HCT116 (cell line): ENCODE measurements at regions not wholly inside any gene's neighbourhood (a gene's known extent, or its start where the extent isn't known, plus 50 kb on each side); places are given as distances from the start of the nearest gene placed in this dataset.

ENCODE experiments used
- ATF3 ChIP-seq: IDR thresholded peaks from 2 replicates; pipeline ENCODE4 v1.6.1; 2012
- CEBPB ChIP-seq: IDR thresholded peaks from 2 replicates; pipeline ENCODE4 v1.6.1; 2012; ENCODE audit warnings: low read depth
- CTCF ChIP-seq, 3 experiments: fragments of 200-600 bp in 1 of 3; sonication (generic) in 1 of 3; IDR thresholded peaks in 2 of 3; conservative IDR thresholded peaks in 1 of 3; 2 replicates each; pipeline ENCODE4 v1.5.1; 2012 to 2017; ENCODE audit warnings: low read depth in 2 of 3, low read length in 2 of 3, antibody characterized with exemption in 1 of 3, borderline replicate concordance in 1 of 3, control low read depth in 1 of 3, mild to moderate bottlenecking in 1 of 3, mixed read lengths in 1 of 3, mixed run types in 1 of 3, moderate library complexity in 1 of 3; ENCODE audit not compliant: insufficient read depth in 1 of 3
- EGR1 ChIP-seq: IDR thresholded peaks from 2 replicates; pipeline ENCODE4 v1.6.1; 2012; ENCODE audit warnings: low read depth
- EZH2 ChIP-seq: fragments of 200-600 bp; sonication (generic); IDR thresholded peaks from 2 replicates; pipeline ENCODE4 v1.6.1; 2017; ENCODE audit warnings: antibody characterized with exemption, mixed run types
- EZH2phosphoT487 ChIP-seq: fragments of 200-600 bp; IDR thresholded peaks from 2 replicates; pipeline ENCODE4 v1.6.1; 2018; ENCODE audit warnings: antibody characterized with exemption, borderline replicate concordance
- JUND ChIP-seq: IDR thresholded peaks from 2 replicates; pipeline ENCODE4 v1.6.1; 2012
- POLR2A ChIP-seq: IDR thresholded peaks from 2 replicates; pipeline ENCODE4 v1.7.0; 2011; ENCODE audit warnings: borderline replicate concordance; ENCODE audit not compliant: insufficient read depth, insufficient read length; ENCODE audit errors: extremely low read depth
- POLR2AphosphoS5 ChIP-seq: IDR thresholded peaks from 2 replicates; pipeline ENCODE4 v1.6.1; 2011; ENCODE audit warnings: mild to moderate bottlenecking, low read depth, low read length, moderate library complexity
- SIN3A ChIP-seq: IDR thresholded peaks from 2 replicates; pipeline ENCODE4 v1.6.1; 2012; ENCODE audit warnings: low read depth
- YY1 ChIP-seq: IDR thresholded peaks from 2 replicates; pipeline ENCODE4 v1.6.1; 2011; ENCODE audit warnings: low read length, low read depth, moderate library complexity, mild to moderate bottlenecking; ENCODE audit not compliant: insufficient replicate concordance; ENCODE audit errors: extremely low read depth
- ZBTB33 ChIP-seq: IDR thresholded peaks from 2 replicates; pipeline ENCODE4 v1.6.1; 2011; ENCODE audit warnings: mild to moderate bottlenecking, low read length, moderate library complexity; ENCODE audit not compliant: insufficient replicate concordance; ENCODE audit errors: extremely low read depth
- ZNF274 ChIP-seq: fragments of 200-500 bp; sonication (Bioruptor generic); IDR thresholded peaks from 2 replicates; pipeline ENCODE4 v1.6.1; 2014; ENCODE audit warnings: mild to moderate bottlenecking, low read depth, low read length, inconsistent platforms

DNA sequence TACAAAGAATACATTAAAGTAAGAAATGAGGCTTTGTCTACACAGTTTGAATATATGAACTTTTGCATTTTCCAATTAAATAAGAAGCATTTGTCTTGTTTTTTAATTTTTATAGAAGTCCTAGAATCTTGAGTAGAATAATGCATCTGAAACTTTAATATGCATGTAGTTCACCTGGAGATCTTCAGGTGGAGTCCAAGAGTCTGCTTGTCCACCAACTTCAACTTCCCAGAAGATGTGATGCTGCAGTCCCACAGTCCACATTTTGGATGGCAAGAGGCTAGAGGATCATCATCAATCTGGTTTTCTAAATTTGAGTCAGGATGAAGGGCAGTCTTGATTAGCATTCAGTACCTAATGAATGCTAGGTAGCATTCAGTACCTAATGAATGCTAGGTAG is 357.6 kb upstream of the SOX2 start:
- TF ChIP-seq YY1 (no peak), EZH2phosphoT487 (no peak), ZNF274 (no peak), EZH2 (no peak), CTCF (IDR thresholded peaks at IDR 0.05 in 2 of 3, conservative IDR thresholded peaks at IDR 0.05 in 1 of 3; ENCODE audit: borderline replicate concordance in 1 of 3, insufficient read depth in 1 of 3, low read depth in 2 of 3, low read length in 2 of 3) (0 out of 6 replicates have a peak, but pooled peaks of 2 of the 3 experiments have one; percentile 12 to 21), EGR1 (no peak), JUND (no peak), POLR2A (no peak), CEBPB (no peak), ZBTB33 (no peak), ATF3 (no peak), POLR2AphosphoS5 (no peak), SIN3A (no peak)
